Brain microvascular endothelial cell (primary cell): ENCODE measurements at regions not wholly inside any gene's neighbourhood (a gene's known extent, or its start where the extent isn't known, plus 50 kb on each side); places are given as distances from the start of the nearest gene placed in this dataset.

ENCODE experiments used
- DNase-seq: peaks from one replicate; pipeline ENCODE4 v3.0.0-alpha.2; 2020
- H3K27ac ChIP-seq: fragments of 250-450 bp; sonication (Bioruptor Pico); 2 replicates; pipeline ENCODE4 v1.5.1; 2020; ENCODE audit warnings: mild to moderate bottlenecking, moderate library complexity
- H3K27me3 ChIP-seq: fragments of 250-450 bp; sonication (Bioruptor Pico); replicated peaks from 2 replicates; pipeline ENCODE4 v1.5.1; 2020; ENCODE audit warnings: mild to moderate bottlenecking
- H3K36me3 ChIP-seq: fragments of 250-450 bp; sonication (Bioruptor Pico); replicated peaks from 2 replicates; pipeline ENCODE4 v1.5.1; 2020; ENCODE audit warnings: mild to moderate bottlenecking
- H3K4me3 ChIP-seq: 2 replicates; pipeline ENCODE4 v1.5.1; 2011; ENCODE audit warnings: low read depth, mild to moderate bottlenecking, control low read depth, low read length, moderate library complexity
- CTCF ChIP-seq: IDR thresholded peaks from 2 replicates; pipeline ENCODE4 v1.5.1; 2011; ENCODE audit warnings: low read depth, mild to moderate bottlenecking, moderate library complexity, low read length, control low read depth, inconsistent platforms; ENCODE audit errors: missing control alignments
- in situ Hi-C: cut with HindIII; loops from 2 replicates; pipeline ENCODE4 v1.10.0; 2017; ENCODE audit warnings: low sequenced_read_pairs, low pct_ligation_motif_present

- no peak for DNase-seq
Observed at GRCh38 chr5:163622799-163623198, 117.4 kb downstream of the MAT2B start.

GRCh38 chr5:163623524-163623923 lies 118.1 kb downstream of the MAT2B start:
- H3K4me3 ChIP-seq = no peak overlapping the region
- no peak overlapping the region for H3K27ac ChIP-seq
- DNase-seq = no peak
- TF ChIP-seq CTCF = no peak
- in situ Hi-C loops = no loop called here
- no peaks in the 10 kb centered on the region for H3K36me3 ChIP-seq
- no peaks in the 10 kb centered on the region for H3K27me3 ChIP-seq

More at GRCh38 chr5:163622799-163623198, 117.4 kb downstream of the MAT2B start:
- Histone ChIP-seq H3K4me3 (no peak overlapping the region), H3K27ac (no peak overlapping the region), H3K36me3 (no peaks in the 10 kb centered on the region), H3K27me3 (no peaks in the 10 kb centered on the region)
- in situ Hi-C loops = no loop called here
- TF ChIP-seq CTCF = no peak

GRCh38 chr5:163623986-163624385 lies 118.6 kb downstream of the MAT2B start:
- DNase-seq = no peak
- Histone ChIP-seq H3K27ac (no peak overlapping the region), H3K4me3 (no peak overlapping the region), H3K27me3 (no peaks in the 10 kb centered on the region), H3K36me3 (no peaks in the 10 kb centered on the region)
- in situ Hi-C loops = no loop called here
- no peak for TF ChIP-seq CTCF

GRCh38 chr5:163624431-163624830 lies 119.0 kb downstream of the MAT2B start:
- Histone ChIP-seq H3K27me3 (no peaks in the 10 kb centered on the region), H3K36me3 (no peaks in the 10 kb centered on the region), H3K27ac (no peak overlapping the region), H3K4me3 (no peak overlapping the region)
- in situ Hi-C loops = no loop called here
- no peak for TF ChIP-seq CTCF
- DNase-seq = no peak

GRCh38 chr5:163626904-163627434 lies 121.5 kb downstream of the MAT2B start:
- no peaks in the 10 kb centered on the region for H3K27me3 ChIP-seq
- no peaks in the 10 kb centered on the region for H3K36me3 ChIP-seq
- DNase-seq = no peak
- no peak for TF ChIP-seq CTCF
- no peak overlapping the region for H3K4me3 ChIP-seq
- in situ Hi-C loops = no loop called here
- no peak overlapping the region for H3K27ac ChIP-seq

- Histone ChIP-seq H3K27me3 (no peaks in the 10 kb centered on the region), H3K4me3 (no peak overlapping the region), H3K36me3 (no peaks in the 10 kb centered on the region), H3K27ac (no peak overlapping the region)
- in situ Hi-C loops = no loop called here
- no peak for TF ChIP-seq CTCF
- DNase-seq = no peak
Observed at GRCh38 chr5:163631856-163632255, 126.4 kb downstream of the MAT2B start.
